ENCODE measurements at regions not wholly inside any gene's neighbourhood (a gene's known extent, or its start where the extent isn't known, plus 50 kb on each side); places are given as distances from the start of the nearest gene placed in this dataset.
"Not testable (repeated sequence)": the region's sequence is repeated elsewhere in the genome, so short reads cannot be mapped to it uniquely, and the experiment has no call there.

DNA sequence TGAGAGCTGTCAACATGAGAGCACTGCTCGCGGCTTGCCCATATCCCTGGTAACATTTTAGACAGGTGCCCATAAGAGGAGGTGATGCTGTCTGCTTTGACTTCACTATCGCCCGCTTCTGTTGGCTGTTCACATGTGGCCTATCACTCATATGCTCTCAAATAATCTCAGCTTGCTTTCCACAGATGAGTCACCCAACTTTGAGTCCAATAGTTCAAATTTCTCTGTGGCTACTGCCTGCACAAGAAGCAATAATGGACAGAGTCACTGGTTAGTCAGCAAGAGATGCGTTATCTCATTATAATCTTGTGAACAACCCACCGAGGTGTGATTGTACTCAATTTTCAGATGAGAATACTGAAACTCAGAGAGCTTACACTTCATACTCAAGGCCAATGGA, 1714.1 kb downstream of the LRRC4C start:
- no peaks in the 10 kb centered on the region for H3K27me3 Mint-ChIP-seq (ENCODE audit: low read depth)
- H3K4me1 Mint-ChIP-seq, result no peaks in the 10 kb centered on the region
- H3K27ac Mint-ChIP-seq, result no peak overlapping the region
- H3K4me3 Mint-ChIP-seq, result no peak overlapping the region
- TF ChIP-seq, protein P1, sequence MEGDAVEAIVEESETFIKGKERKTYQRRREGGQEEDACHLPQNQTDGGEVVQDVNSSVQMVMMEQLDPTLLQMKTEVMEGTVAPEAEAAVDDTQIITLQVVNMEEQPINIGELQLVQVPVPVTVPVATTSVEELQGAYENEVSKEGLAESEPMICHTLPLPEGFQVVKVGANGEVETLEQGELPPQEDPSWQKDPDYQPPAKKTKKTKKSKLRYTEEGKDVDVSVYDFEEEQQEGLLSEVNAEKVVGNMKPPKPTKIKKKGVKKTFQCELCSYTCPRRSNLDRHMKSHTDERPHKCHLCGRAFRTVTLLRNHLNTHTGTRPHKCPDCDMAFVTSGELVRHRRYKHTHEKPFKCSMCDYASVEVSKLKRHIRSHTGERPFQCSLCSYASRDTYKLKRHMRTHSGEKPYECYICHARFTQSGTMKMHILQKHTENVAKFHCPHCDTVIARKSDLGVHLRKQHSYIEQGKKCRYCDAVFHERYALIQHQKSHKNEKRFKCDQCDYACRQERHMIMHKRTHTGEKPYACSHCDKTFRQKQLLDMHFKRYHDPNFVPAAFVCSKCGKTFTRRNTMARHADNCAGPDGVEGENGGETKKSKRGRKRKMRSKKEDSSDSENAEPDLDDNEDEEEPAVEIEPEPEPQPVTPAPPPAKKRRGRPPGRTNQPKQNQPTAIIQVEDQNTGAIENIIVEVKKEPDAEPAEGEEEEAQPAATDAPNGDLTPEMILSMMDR (IDR thresholded peaks at IDR 0.05; ENCODE audit: unreplicated experiment in 3 of 3), result no peak
- peaks cover 9% of the 10 kb centered on the region for H3K9me3 Mint-ChIP-seq
- H3K36me3 Mint-ChIP-seq (ENCODE audit: low read depth), result peaks cover 4% of the 10 kb centered on the region

DNA sequence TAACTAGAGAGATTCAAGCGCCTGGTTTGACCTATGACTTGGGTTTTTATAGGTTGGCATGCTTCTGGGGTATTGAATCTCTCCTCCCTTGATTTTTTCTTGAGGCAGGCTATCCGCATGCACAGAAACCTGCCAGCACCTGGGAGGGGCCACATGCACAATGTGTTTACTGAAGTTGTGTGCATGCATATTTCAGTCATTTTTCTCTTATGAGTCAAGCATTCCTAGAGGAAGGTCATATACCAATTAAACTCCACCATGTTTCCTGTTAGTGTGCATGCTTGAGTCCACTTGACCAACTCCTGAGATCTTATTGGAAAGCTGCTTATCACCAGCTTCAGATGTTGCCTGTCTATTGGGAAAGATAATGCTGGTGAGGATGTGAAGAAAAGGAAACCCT, 1718.4 kb downstream of the LRRC4C start:
- H3K4me1 Mint-ChIP-seq, result peaks cover 5% of the 10 kb centered on the region
- TF ChIP-seq, protein P1 (IDR thresholded peaks at IDR 0.05; ENCODE audit: unreplicated experiment in 3 of 3), result no peak
- H3K4me3 Mint-ChIP-seq, result no peak overlapping the region
- H3K36me3 Mint-ChIP-seq (ENCODE audit: low read depth), result peaks cover 4% of the 10 kb centered on the region
- peaks cover 9% of the 10 kb centered on the region for H3K9me3 Mint-ChIP-seq
- no peak overlapping the region for H3K27ac Mint-ChIP-seq
- H3K27me3 Mint-ChIP-seq (ENCODE audit: low read depth), result no peaks in the 10 kb centered on the region

DNA sequence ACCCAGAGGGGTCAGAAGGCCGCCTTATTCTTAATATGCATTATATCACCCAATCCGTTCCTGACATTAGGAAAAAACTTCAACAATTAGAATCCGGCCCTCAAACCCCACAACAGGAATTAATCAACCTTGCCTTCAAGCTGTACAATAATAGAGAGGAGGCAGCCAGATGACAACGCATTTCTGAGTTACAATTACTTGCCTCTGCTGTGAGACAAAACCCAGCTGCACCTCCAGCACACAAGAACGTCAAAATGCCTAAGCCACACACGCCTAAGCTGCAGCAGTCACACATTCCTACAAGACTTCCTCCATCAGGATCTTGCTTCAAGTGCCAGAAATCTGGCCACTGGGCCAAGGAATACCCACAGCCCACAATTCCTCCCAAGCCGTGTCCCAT, 1723.1 kb downstream of the LRRC4C start:
- H3K27me3 Mint-ChIP-seq (ENCODE audit: low read depth); H3K4me1 Mint-ChIP-seq; H3K36me3 Mint-ChIP-seq (ENCODE audit: low read depth); H3K9me3 Mint-ChIP-seq; H3K4me3 Mint-ChIP-seq: not testable (repeated sequence)
- H3K27ac Mint-ChIP-seq, result peak overlapping the region in 1 of 3 experiments; percentile 37

DNA sequence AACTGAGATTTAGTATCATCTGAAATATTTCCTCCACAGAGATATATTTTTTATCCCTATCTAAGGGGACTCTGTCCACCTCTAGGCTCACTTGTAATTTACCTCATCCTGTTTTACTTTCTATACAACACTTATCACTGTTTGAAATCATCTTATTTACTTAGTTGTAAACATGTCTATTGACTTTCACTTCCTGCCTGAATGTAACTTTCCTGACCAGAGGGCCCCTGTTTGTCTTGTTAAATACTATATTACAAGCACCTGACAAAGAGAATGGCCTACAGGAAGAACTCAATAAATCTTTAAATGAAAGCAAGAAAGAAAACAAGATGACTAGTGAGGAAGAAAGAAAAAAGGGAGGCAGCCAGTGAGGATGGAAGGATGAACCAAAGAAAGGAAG, 1727.5 kb downstream of the LRRC4C start:
- Mint-ChIP-seq H3K9me3 (peaks cover 9% of the 10 kb centered on the region), H3K4me1 (peaks cover 10% of the 10 kb centered on the region), H3K27me3 (ENCODE audit: low read depth) (no peaks in the 10 kb centered on the region), H3K4me3 (no peak overlapping the region), H3K36me3 (ENCODE audit: low read depth) (peaks cover 7% of the 10 kb centered on the region), H3K27ac (peak overlapping the region in 1 of 3 experiments; percentile 11)
- TF ChIP-seq, protein P1 (IDR thresholded peaks at IDR 0.05; ENCODE audit: unreplicated experiment in 3 of 3), result no peak

DNA sequence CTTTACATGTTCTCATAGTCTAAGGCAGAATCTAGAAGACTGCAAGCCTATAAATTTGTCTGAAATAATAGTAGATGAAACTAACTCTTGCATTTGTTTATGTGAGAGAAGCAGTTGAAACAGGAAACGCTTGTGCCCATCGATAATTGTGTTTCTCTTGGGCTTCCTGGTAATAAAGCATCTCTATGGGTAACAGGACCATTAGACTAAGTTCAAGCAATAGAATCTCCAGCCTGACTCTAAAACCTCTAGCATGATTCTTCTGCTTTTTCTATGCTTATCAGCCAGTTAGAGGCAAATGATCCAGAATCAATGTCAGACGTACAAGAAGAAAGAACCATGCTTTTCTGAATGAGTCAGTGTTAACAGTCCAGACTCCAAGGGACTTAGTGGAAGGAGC, 1734.4 kb downstream of the LRRC4C start:
- Mint-ChIP-seq H3K9me3 (no peaks in the 10 kb centered on the region), H3K4me3 (no peak overlapping the region), H3K27me3 (ENCODE audit: low read depth) (no peaks in the 10 kb centered on the region), H3K27ac (no peak overlapping the region), H3K36me3 (ENCODE audit: low read depth) (no peaks in the 10 kb centered on the region), H3K4me1 (no peaks in the 10 kb centered on the region)
- TF ChIP-seq, protein P1 (IDR thresholded peaks at IDR 0.05; ENCODE audit: unreplicated experiment in 3 of 3), result no peak

DNA sequence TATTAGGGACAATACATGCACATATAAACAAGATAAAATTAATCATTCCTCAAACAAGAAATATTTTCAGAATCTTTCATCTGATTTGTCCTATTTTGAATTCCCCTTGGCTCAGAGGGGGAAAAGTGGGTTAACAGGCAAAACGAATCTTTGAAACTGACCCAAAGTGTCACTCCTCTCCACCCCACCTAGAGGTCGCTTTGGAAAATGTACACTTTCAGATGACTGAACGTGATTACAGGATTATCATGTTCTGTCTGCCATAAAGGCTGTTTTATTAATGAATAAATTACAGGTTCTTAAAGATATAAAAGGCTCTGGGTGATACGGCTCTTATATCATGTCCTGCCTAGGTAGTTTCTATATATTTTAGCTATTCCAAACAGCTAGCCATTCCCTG, 1735.0 kb downstream of the LRRC4C start:
- TF ChIP-seq, protein P1 (IDR thresholded peaks at IDR 0.05; ENCODE audit: unreplicated experiment in 3 of 3), result no peak
- Mint-ChIP-seq H3K36me3 (ENCODE audit: low read depth) (no peaks in the 10 kb centered on the region), H3K4me3 (no peak overlapping the region), H3K27ac (no peak overlapping the region), H3K27me3 (ENCODE audit: low read depth) (no peaks in the 10 kb centered on the region), H3K4me1 (no peaks in the 10 kb centered on the region), H3K9me3 (no peaks in the 10 kb centered on the region)
